ENCODE measurements at regions not wholly inside any gene's neighbourhood (a gene's known extent, or its start where the extent isn't known, plus 50 kb on each side); places are given as distances from the start of the nearest gene placed in this dataset.
A peak's percentile ranks its signal among the peaks of the same experiment; 100 is the strongest.

DNA sequence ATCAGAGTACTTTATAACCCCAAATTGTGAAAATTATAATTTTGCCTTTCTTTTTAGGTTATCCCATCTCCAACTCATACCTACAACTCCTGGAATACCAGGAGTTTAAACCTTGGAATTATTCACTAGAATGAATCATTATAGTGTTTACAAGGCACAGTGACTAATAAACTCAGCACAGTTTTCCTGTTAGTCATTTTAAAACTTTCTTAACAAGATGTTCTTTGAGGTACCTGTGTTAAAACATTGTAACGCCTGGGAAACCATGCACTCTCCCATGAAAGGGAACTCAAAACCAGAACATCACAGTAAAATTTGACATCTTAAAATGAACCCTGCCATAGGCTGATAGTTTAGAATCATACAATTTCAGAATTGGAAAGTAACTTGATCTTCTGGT, 132.4 kb upstream of the OSTN start:
- TF ChIP-seq, protein P1, sequence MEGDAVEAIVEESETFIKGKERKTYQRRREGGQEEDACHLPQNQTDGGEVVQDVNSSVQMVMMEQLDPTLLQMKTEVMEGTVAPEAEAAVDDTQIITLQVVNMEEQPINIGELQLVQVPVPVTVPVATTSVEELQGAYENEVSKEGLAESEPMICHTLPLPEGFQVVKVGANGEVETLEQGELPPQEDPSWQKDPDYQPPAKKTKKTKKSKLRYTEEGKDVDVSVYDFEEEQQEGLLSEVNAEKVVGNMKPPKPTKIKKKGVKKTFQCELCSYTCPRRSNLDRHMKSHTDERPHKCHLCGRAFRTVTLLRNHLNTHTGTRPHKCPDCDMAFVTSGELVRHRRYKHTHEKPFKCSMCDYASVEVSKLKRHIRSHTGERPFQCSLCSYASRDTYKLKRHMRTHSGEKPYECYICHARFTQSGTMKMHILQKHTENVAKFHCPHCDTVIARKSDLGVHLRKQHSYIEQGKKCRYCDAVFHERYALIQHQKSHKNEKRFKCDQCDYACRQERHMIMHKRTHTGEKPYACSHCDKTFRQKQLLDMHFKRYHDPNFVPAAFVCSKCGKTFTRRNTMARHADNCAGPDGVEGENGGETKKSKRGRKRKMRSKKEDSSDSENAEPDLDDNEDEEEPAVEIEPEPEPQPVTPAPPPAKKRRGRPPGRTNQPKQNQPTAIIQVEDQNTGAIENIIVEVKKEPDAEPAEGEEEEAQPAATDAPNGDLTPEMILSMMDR (IDR thresholded peaks at IDR 0.05; ENCODE audit: insufficient read depth, low read length), result no peak
- no peak overlapping the region for H3K4me3 ChIP-seq (ENCODE audit: low read depth, low read length)
- DNase-seq (ENCODE audit: low read depth), result peak; percentile 45

DNA sequence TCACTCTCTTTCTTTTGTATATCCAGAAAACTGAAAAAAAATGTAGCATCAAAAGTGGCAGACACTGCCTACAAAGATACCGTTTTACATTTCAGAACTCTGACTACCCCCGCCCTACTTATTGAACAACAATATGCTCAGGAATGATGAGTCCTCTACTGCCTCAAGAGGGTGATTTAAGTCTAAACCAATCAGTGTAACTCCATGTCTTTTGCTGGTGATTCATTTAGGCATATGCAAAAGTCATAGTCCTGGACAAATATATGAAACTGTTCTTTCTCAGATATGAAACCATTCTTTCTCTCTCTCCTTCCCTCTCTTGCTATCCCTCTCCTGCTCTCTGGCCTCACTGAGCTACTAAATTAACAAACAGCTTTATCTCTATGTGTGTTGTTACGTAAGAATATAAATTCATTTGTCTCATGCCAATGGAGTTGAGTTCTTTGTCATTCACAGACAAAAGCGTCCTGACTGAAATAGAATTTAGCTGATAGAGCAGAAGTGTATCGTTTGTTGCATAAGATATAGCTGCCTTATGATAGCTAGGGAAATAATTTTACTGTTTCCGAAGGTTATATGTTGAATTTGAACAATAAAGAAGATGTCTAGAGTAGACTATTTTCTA, 133.7 kb upstream of the OSTN start:
- no peak overlapping the region for H3K4me3 ChIP-seq (ENCODE audit: low read depth, low read length)
- peak; percentile 51 for DNase-seq (ENCODE audit: low read depth)
- TF ChIP-seq, protein P1 (IDR thresholded peaks at IDR 0.05; ENCODE audit: insufficient read depth, low read length), result no peak

DNA sequence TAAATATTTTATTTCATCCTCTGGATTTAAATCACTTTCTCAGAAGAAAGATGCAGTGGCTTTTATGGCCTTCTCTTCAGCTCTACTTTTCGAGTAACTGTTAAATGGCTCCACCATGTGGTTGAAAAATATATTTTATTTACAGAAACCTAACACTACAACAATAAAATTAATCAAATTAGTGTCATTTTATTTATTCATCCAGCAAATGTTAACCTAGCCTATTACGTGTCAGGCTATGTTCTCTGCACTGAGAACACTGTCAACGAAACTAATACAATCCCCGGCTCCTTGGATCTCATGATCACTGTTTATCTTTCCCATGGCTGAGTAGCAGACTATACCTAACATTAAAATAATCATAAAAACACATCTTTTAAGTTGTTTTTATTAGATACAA, 148.0 kb upstream of the OSTN start:
- peak; percentile 57 for DNase-seq (ENCODE audit: low read depth)
- no peak overlapping the region for H3K4me3 ChIP-seq (ENCODE audit: low read depth, low read length)
- TF ChIP-seq, protein P1 (IDR thresholded peaks at IDR 0.05; ENCODE audit: insufficient read depth, low read length), result peak; percentile 46

DNA sequence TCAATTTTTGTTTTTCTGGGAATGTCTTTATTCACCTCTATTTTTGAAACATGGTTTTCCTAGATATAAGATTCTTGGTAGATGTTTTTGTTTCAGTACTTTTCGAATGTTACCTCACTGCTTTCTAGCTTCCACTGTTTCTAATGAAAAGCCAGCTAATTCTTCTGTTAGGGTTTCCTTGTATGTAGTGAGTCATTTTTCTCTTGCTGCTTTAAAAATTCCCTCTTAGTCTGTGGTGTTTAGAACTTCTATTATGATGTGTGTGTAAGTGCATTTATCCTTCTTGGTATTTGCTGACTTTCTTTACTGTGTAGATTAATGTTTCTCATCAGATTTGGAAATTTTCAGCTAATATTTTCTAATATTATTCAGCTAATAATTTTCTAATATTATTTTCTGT, 151.1 kb upstream of the OSTN start:
- peak; percentile 4 for DNase-seq (ENCODE audit: low read depth)
- no peak overlapping the region for H3K4me3 ChIP-seq (ENCODE audit: low read depth, low read length)
- TF ChIP-seq, protein P1 (IDR thresholded peaks at IDR 0.05; ENCODE audit: insufficient read depth, low read length), result no peak

DNA sequence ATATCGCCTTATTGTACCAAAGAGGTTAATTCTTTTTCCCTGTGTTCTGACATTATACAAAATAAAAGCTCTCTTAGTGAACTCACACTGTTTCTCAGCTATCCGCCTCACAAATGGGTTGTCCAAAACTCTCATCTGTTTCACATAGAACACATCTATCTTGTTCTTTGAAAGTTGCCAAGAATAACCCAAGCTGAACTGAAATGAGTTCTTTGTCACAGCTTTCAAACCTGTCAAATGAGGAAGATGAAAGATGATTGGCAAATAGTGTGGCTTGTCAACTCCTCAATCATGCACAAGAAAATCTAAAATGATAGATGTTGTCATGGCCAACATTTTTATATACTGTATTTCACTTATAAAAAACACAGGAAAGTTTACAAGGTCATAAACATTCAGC, 168.1 kb upstream of the OSTN start:
- DNase-seq (ENCODE audit: low read depth), result no peak
- no peak overlapping the region for H3K4me3 ChIP-seq (ENCODE audit: low read depth, low read length)
- TF ChIP-seq, protein P1 (IDR thresholded peaks at IDR 0.05; ENCODE audit: insufficient read depth, low read length), result no peak

DNA sequence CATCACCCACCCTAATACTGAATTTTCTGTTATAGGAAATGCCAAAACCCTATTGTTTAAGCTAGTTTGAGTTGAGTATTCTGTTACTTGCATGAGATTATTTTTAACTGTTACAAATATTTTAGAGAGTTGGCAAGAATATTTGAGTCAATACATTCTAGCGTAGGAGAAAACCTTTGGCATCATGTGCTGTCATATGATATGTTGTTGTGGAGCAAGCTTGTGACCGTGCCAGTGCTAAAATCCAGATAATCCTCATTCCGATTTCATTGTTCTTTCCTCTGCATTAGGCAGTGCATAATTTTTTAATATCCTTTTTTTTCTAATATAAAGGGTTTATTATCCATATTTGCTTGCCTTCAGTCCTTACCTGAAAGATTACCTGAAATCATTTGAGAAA, 168.0 kb upstream of the GMNC start:
- DNase-seq (ENCODE audit: low read depth), result peak; percentile 59
- TF ChIP-seq, protein P1 (IDR thresholded peaks at IDR 0.05; ENCODE audit: insufficient read depth, low read length), result no peak
- no peak overlapping the region for H3K4me3 ChIP-seq (ENCODE audit: low read depth, low read length)

DNA sequence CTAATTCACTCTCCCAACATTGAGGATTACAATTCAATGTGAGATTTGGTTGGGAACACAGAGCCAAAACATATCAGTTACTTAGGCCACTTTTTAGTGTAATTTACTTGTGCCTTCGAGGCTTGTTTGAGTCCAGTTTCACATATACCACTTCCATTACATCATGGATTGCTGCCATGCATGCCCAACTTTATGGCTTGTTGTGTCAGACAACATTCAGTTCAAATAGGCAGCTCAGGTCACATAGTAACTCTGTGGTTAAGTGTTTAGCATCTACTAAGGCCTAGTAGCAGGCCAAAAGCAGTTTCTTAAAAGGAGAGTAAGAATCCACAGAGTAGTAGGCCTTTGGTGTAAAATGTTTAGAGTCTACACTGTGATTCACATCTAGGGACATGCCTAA, 164.3 kb upstream of the GMNC start:
- no peak for DNase-seq (ENCODE audit: low read depth)
- H3K4me3 ChIP-seq (ENCODE audit: low read depth, low read length), result no peak overlapping the region
- TF ChIP-seq, protein P1 (IDR thresholded peaks at IDR 0.05; ENCODE audit: insufficient read depth, low read length), result no peak
